Activated CD8-positive, alpha-beta memory T cell treated with anti-CD3 and anti-CD28 coated beads, Interleukin-2, amount 50 U/mL, for 4 hours (primary cell): ENCODE measurements at regions not wholly inside any gene's neighbourhood (a gene's known extent, or its start where the extent isn't known, plus 50 kb on each side); places are given as distances from the start of the nearest gene placed in this dataset.

ENCODE experiments used
- DNase-seq: peaks from one replicate; pipeline ENCODE4 v3.0.0-alpha.2; 2020

DNA sequence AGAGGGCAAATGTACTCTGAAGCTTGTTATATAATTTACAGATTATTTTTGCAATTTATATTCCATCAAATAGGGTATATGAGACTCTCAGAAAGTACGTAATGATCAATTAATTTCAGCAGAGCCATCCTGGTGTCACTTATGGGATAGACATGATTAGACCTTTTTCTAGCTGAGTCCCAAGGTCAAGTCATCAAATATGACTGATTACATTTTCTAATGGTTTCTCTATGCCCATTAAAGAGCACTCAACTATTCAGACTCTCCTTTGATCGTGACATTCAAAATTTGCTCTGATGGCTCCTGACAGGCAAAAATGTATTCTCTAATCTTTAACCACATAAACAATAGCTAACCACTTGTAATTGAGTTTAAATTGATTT is 469.2 kb downstream of the COG6 start:
- no peak for DNase-seq

DNA sequence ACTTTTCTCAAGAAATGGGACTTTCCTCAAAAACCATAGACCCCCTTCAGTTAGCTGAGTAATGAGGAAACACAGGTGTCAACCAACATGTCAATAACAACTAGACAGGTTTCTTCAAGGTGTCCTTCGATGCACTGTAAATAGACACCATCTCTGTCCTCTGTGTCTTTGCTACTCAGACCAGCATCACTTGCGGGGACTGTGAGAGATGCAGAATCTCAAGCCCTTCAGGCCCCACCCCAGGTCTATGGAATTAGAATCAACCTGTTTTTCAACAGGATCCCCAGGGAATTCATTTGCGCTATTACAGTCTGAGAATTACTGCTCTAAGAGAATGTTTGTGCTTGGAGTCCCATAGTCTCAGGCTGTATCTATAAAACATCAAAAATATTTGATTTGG is 469.9 kb downstream of the COG6 start:
- DNase-seq = no peak

GRCh38 chr13:40126306-40127085 is 471.0 kb downstream of the COG6 start:
- no peak for DNase-seq

GRCh38 chr13:40127476-40127875 is 472.0 kb downstream of the COG6 start:
- DNase-seq = no peak

GRCh38 chr13:40127925-40128324 is 472.5 kb downstream of the COG6 start:
- DNase-seq = no peak

GRCh38 chr13:40129467-40129866 is 474.0 kb downstream of the COG6 start:
- no peak for DNase-seq

GRCh38 chr13:40130871-40131636 is 475.6 kb downstream of the COG6 start:
- DNase-seq = no peak

GRCh38 chr13:40132249-40132648 is 476.8 kb downstream of the COG6 start:
- no peak for DNase-seq

DNA sequence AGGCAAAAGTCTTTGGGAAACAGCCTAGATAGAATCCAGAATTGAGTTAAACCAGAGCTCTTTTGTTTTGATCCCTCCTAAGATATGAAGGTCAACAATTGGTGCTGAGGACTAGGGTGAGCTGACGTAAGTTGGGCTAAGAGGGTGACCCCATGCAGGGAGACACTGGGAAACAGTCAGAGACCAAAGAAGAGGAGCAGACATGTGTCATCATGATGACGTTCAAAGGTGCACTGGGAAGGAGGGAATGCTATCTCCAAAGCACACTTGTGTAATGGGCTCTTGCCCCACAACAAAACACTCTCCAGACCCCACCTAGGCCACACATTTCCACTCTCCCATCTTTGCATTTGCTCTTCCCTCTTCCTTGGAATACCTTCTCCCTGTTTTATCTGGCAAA is 481.4 kb downstream of the COG6 start:
- no peak for DNase-seq

- no peak for DNase-seq
These were observed 481.9 kb downstream of the COG6 start for GRCh38 chr13:40137400-40137799.

GRCh38 chr13:40139896-40140520 is 484.5 kb downstream of the COG6 start:
- DNase-seq = no peak

DNA sequence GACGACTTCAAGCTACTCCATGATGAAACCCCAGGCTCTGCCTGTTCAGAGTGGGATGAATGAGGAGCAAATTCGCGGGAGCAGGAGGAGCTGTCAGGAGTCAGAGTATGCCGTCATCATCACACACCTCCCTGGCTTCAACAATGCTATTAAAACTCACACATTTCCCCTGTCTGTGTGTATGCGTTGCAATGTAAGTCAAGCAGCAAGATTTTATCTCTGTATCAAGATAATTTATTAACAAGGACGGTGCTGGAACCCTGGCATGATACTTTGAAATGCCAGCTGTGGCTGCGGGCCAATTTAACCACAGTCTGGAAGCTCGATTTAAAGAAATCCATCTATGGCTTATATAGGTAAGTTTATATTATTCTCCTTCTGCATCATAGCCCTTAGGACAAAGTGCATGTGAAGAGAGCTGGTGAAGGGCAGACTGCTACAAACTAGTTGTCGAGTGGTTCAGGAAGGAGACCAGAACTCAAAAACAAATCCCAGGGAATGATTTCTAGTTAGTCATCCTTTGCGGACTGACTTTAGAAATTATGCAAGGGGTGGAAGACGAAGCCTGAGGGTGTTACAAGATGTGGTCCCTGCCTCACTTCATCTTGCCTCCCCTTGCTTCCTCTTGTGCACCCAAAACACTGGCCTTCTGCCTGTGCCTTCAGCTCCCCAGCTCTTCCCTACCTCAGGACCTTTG is 486.5 kb downstream of the COG6 start:
- no peak for DNase-seq

DNA sequence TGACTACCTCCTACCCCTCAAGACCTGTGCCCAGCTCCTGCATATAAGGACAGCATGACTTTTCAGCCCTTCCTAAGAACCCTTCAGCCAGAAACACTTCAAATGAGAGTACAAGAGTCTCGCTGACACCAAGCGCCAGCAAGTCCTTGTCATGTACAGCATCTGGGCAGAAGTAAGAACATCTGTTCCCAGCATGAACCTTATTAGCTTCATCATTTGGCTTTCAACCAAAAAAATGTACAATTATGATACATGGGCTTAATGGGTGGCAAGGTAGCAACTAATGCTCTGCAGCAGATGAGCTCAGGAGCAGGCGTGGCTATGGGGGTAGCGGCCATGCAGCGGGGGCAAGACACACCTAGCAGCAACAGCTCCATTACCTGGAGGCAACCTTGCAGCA is 487.6 kb downstream of the COG6 start:
- DNase-seq = no peak

- no peak for DNase-seq
These were observed 488.1 kb downstream of the COG6 start for GRCh38 chr13:40143559-40143958.

DNA sequence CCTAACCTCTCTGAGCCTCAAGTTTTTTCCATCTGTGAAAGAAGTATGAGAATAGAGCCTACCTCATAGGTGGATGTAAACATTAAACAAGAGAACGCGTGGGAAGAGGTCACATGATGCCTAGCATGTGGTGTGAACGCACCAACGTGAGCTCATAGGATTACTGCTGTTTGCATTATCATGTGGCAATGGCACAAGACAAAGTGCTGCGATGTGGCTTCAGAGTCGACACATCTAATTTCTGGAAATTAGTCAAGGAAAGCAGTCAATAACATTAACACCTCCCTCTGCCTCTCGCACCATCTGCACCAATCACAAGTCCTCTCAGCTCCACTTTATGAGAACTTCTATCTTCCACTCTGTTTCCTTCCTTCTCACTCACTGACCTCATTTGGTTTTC is 489.7 kb downstream of the COG6 start:
- no peak for DNase-seq

DNA sequence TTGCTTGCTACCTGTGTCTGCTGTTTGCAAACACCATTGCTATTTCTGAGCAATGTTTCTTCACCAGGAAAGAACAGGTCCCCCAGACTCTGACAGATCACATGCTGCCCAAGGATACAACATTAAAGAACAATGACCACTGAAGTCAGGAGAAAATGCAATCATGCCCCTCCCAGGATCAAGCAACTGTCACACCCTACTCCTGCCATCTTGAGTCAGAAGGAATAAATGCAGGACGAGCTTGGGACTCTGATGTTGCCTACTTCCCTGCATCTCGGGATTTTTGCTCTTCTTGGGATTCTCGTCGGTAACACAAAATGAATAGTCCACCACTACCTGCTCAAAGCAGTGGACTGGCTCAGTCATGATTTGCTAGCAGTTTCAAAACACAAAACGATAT is 490.6 kb downstream of the COG6 start:
- DNase-seq = no peak

- DNase-seq = no peak
These were observed 491.2 kb downstream of the COG6 start for GRCh38 chr13:40146611-40147117.

- DNase-seq = peak; percentile 33
These were observed 492.6 kb downstream of the COG6 start for GRCh38 chr13:40148101-40148500.

DNA sequence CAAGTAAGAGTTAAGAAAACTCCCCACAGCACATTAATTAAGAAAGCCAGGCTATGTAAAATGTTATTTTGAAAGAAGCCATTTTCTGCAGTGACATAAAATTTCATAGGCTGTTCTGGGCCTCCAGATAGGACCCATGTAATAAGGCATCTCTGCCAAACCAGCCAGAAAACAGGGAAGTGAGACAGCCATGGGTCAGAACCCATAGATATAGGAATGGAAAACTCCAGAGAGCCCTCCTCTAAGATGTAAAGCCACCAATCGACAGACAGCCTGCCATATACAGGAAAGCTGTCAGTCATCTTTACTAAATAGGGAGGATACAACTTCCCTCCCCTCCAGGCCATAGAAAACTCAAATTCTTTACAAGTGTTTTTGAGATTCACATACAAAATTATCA is 493.3 kb downstream of the COG6 start:
- DNase-seq = no peak

DNA sequence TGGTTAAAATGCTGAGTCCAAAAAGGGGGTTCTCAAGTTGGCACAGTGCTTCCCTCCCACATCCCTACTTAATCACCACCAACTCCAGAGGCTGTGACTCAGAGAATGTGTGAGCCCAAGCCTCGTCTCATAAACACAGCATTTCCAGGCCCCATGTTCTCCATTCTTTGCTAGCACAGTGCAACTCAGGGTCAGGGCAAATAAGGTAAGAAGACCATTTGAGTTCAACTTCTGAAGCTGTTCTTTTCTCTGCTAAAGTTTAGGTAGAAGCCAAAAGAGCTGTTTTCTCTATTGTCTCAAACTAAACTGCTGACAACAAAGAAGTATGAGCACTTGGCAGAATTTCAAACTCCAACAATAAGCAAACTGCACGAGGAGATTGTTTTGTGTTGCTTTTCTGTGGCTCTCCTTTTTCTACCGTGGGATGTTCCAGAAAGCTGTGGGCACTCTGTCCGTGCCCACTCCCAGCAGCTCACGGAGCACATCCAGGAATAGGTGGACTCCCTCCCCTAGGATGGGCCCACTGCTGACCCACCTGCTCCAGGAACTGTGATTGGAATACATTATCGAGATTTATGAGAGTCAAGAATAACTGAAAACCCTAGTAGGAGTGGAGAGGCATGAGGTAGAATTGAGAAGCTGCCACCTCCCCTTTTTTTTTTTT is 494.3 kb downstream of the COG6 start:
- no peak for DNase-seq

DNA sequence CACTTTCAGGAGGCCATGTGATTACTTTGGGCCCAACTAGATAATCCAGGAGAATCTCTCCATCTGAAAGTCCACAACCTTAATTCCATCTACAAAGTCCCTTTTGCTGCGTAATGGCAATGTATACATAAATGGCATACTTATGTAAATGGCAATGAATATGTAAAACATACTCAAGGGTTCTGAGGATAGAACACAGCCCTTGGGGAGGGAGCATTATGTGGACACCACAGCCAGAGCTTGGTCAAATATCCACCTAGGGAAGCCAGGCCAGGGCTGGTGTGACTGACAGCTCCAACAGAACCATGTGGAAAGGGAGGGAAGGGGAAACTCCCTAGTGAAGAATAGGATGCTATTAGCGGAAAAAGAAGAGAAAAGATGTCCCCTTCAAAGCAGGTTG is 496.2 kb downstream of the COG6 start:
- no peak for DNase-seq

DNA sequence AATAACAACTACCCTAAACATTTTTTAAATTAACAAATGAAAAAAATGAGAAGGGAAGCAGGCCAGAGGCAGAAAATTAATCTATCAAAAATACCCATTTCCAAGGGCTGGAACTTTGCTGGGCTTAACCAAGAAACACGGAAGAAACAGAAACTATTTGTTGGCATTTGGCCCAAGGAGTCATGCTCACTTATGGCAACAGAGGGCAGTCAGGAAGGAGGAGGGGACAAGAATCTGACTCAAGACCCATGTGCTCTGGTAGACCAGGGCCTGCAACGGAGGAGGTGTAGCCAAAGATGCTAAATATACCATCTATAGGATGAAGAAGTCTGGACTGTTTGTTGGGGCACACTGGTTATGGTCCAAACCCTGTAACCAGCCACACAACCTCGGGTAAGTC is 496.7 kb downstream of the COG6 start:
- DNase-seq = no peak

- no peak for DNase-seq
These were observed 497.5 kb downstream of the COG6 start for GRCh38 chr13:40152922-40153321.
